ENCODE measurements at regions not wholly inside any gene's neighbourhood (a gene's known extent, or its start where the extent isn't known, plus 50 kb on each side); places are given as distances from the start of the nearest gene placed in this dataset.

DNA sequence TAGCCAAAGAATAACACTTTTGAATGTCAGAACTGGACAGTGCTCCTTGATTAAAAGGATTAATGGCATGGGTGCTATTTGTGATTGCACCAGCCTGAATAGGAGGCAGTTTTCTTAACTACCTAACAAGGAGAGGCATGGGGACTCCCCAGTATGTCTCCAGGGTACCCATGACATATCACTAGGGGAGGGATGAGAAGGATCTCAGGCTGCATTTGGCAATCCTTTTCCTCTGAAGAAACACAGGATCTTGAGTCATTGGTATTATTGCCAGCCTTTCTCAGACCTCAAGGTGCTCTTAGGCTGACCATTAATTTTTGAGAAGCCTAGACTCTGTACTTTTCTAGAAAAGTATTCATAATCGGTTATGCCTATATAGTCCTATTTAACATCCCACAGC lies 77.5 kb upstream of the NPVF start:
- DNase-seq (ENCODE audit: low spot score): no peak
- Mint-ChIP-seq H3K36me3 (ENCODE audit: low read depth) (no peaks in the 10 kb centered on the region), H3K4me3 (no peak overlapping the region), H3K27me3 (ENCODE audit: insufficient read depth) (peaks cover 10% of the 10 kb centered on the region), H3K9me3 (no peaks in the 10 kb centered on the region), H3K4me1 (ENCODE audit: low read depth) (no peaks in the 10 kb centered on the region), H3K27ac (no peak overlapping the region)
- intact Hi-C loops (cut with micrococcal nuclease): no loop called here

- no peaks in the 10 kb centered on the region for H3K4me1 Mint-ChIP-seq (ENCODE audit: low read depth)
- no peaks in the 10 kb centered on the region for H3K9me3 Mint-ChIP-seq
- H3K27ac Mint-ChIP-seq: no peak overlapping the region
- H3K36me3 Mint-ChIP-seq (ENCODE audit: low read depth): no peaks in the 10 kb centered on the region
- DNase-seq (ENCODE audit: low spot score): no peak
- H3K27me3 Mint-ChIP-seq (ENCODE audit: insufficient read depth): peaks cover 8% of the 10 kb centered on the region
- intact Hi-C loops (cut with micrococcal nuclease): no loop called here
- H3K4me3 Mint-ChIP-seq: no peak overlapping the region
These were observed 79.3 kb upstream of the NPVF start for GRCh38 chr7:25307624-25308023.

DNA sequence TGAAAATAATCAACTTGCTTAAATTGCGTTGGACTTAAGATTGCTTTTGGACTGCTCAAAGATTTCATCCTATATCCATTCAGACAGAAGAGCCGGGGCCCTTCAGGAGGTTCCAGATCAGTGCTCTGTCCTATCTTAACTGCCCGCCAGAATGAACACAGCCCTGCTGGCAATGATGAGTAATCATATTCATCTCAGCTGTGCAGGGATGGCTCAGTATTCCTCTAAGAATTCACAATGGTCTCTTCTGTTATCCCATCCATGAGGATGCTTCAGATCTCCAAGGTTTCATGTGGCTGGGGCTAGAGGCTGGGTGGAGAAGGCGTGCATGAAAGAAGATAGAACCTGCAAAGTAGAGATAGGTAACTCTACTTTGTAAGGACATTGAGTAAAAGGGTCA lies 80.0 kb upstream of the NPVF start:
- no peaks in the 10 kb centered on the region for H3K9me3 Mint-ChIP-seq
- no peak for DNase-seq (ENCODE audit: low spot score)
- no peak overlapping the region for H3K4me3 Mint-ChIP-seq
- no peaks in the 10 kb centered on the region for H3K36me3 Mint-ChIP-seq (ENCODE audit: low read depth)
- H3K27ac Mint-ChIP-seq: no peak overlapping the region
- H3K4me1 Mint-ChIP-seq (ENCODE audit: low read depth): no peaks in the 10 kb centered on the region
- intact Hi-C loops (cut with micrococcal nuclease): no loop called here
- peaks cover 8% of the 10 kb centered on the region for H3K27me3 Mint-ChIP-seq (ENCODE audit: insufficient read depth)

DNA sequence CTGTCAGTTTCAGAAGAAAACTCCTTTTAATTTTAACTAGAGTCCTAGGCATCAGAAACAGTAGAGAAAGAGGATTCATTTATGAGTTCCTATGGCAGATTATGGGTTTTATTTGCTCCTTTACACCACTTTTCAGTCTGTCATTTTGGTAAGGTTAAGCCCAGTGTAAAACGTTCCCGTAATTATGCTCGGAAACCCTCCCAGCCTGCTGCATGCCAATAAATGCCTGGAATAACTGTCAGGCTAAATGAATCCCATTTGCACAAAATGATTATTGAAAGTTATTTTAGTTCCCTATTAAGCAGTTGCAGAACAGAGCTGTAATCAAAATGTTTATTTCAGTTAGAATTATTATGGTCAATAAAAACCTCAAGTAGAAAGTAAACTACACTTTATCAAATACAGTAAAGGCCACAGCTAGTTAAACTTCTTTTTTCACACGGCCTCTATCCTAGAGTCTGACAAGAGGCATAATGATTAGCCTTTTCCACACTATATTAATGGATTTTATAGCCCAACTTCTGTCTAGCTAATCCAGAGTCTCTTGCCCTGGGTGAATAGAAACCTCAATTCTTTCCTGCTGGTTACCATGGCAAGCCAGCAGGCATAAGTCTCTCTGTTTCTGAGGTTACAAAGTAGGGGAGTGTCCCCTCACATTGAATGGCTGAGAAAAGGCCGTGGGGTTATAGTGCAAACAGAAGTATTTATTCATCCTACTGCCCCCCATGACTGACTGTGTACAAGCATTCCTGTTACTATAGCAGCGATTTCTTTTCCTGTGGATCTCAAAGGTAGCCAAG lies 80.8 kb upstream of the NPVF start:
- no peaks in the 10 kb centered on the region for H3K36me3 Mint-ChIP-seq (ENCODE audit: low read depth)
- no peak overlapping the region for H3K27ac Mint-ChIP-seq
- intact Hi-C loops (cut with micrococcal nuclease): no loop called here
- H3K4me1 Mint-ChIP-seq (ENCODE audit: low read depth): no peaks in the 10 kb centered on the region
- H3K27me3 Mint-ChIP-seq (ENCODE audit: insufficient read depth): peaks cover 8% of the 10 kb centered on the region
- H3K4me3 Mint-ChIP-seq: no peak overlapping the region
- H3K9me3 Mint-ChIP-seq: no peaks in the 10 kb centered on the region
- DNase-seq (ENCODE audit: low spot score): no peak

DNA sequence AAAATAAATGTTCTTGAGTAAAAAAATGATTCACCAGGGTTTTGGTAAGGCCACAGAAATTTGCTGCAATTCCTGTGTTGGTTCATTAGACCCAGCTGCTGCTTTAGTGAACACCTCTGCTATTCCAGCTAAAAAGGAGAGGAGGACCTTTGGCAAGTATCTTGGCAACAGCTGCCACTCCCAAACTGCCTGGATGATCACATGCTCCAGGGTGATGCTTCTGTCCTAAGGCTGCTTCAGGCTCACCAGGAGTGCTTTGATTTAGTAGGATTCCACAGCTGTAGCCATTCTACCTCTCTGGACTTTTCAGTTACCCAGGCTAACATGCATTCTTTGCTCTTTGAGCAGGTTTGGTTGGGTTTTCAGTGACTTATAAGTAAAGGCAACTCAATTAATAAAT lies 82.6 kb upstream of the NPVF start:
- no peak for DNase-seq (ENCODE audit: low spot score)
- intact Hi-C loops (cut with micrococcal nuclease): no loop called here
- no peaks in the 10 kb centered on the region for H3K36me3 Mint-ChIP-seq (ENCODE audit: low read depth)
- H3K9me3 Mint-ChIP-seq: no peaks in the 10 kb centered on the region
- peaks cover 5% of the 10 kb centered on the region for H3K27me3 Mint-ChIP-seq (ENCODE audit: insufficient read depth)
- H3K4me1 Mint-ChIP-seq (ENCODE audit: low read depth): no peaks in the 10 kb centered on the region
- H3K27ac Mint-ChIP-seq: no peak overlapping the region
- H3K4me3 Mint-ChIP-seq: no peak overlapping the region

GRCh38 chr7:25311346-25311745 lies 83.1 kb upstream of the NPVF start:
- no peak for DNase-seq (ENCODE audit: low spot score)
- Mint-ChIP-seq H3K36me3 (ENCODE audit: low read depth) (no peaks in the 10 kb centered on the region), H3K27me3 (ENCODE audit: insufficient read depth) (peaks cover 5% of the 10 kb centered on the region), H3K4me1 (ENCODE audit: low read depth) (no peaks in the 10 kb centered on the region), H3K9me3 (no peaks in the 10 kb centered on the region), H3K4me3 (no peak overlapping the region), H3K27ac (no peak overlapping the region)
- intact Hi-C loops (cut with micrococcal nuclease): no loop called here

GRCh38 chr7:25312968-25313367 lies 84.7 kb upstream of the NPVF start:
- intact Hi-C loops (cut with micrococcal nuclease): no loop called here

GRCh38 chr7:25313526-25313925 lies 85.2 kb upstream of the NPVF start:
- no peak overlapping the region for H3K4me3 Mint-ChIP-seq
- DNase-seq (ENCODE audit: low spot score): no peak
- H3K9me3 Mint-ChIP-seq: no peaks in the 10 kb centered on the region
- H3K36me3 Mint-ChIP-seq (ENCODE audit: low read depth): no peaks in the 10 kb centered on the region
- H3K4me1 Mint-ChIP-seq (ENCODE audit: low read depth): no peaks in the 10 kb centered on the region
- intact Hi-C loops (cut with micrococcal nuclease): no loop called here
- peaks cover 2% of the 10 kb centered on the region for H3K27me3 Mint-ChIP-seq (ENCODE audit: insufficient read depth)
- no peak overlapping the region for H3K27ac Mint-ChIP-seq

More at GRCh38 chr7:25312968-25313367, 84.7 kb upstream of the NPVF start:
- Mint-ChIP-seq H3K36me3 (ENCODE audit: low read depth) (no peaks in the 10 kb centered on the region), H3K27me3 (ENCODE audit: insufficient read depth) (peaks cover 5% of the 10 kb centered on the region), H3K9me3 (no peaks in the 10 kb centered on the region), H3K4me3 (no peak overlapping the region), H3K4me1 (ENCODE audit: low read depth) (no peaks in the 10 kb centered on the region), H3K27ac (no peak overlapping the region)
- no peak for DNase-seq (ENCODE audit: low spot score)

DNA sequence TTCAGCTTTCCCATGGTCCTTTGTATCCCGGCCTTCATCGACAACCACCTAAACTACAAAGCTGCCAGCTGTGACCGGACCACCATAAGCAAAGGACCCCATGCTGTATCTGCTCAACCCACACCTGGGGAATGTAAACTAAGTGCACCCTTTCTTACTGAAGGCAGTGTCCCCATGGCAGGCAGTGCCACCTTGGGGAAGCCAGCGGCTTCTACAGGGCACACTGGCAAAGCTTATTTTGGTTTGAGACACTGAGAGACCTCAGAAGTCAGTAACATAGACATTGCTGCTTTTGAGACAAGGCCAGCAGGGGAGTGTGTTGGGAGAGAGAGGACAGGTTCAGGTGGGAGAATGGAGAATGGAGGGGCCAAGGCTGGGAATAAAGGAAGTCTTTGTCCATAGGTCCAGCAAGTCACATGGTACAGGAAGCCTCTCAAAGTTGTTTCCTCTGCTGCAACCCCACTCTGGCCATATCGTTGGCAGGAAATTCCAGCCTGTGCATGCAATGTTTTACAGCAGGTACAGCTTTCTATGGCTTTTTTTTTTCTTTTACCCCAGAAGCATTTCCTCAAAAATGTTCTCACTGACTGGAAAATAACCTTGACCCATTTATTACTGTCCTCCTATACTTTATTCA lies 85.9 kb upstream of the NPVF start:
- Mint-ChIP-seq H3K27ac (no peak overlapping the region), H3K9me3 (no peaks in the 10 kb centered on the region), H3K27me3 (ENCODE audit: insufficient read depth) (peaks cover 2% of the 10 kb centered on the region), H3K4me3 (no peak overlapping the region), H3K4me1 (ENCODE audit: low read depth) (no peaks in the 10 kb centered on the region), H3K36me3 (ENCODE audit: low read depth) (no peaks in the 10 kb centered on the region)
- intact Hi-C loops (cut with micrococcal nuclease): no loop called here
- no peak for DNase-seq (ENCODE audit: low spot score)

DNA sequence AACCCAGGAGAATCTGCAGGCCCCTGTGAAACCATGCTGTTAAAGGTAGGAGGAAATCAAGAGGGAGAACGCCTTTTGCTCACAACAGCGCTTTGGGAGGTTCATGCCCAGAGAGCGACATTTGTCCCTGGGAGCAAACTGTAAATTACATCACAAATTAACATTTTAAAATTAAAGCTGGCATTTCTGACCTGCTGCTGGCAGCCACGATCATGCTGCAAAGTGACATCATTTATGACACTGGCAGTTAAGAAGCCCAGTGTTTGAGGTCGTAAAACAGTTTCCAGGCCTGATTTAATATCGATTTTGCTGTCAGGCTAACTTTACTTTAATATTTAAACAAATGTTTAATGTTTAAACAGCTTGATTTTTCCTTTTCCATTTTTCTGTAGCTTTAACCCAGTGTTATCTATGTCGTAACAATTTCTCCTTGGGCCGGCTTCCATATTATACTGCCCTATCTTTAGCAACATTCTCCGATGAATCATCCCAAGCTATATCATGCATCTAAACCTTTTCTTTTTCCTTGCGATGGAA lies 86.5 kb upstream of the NPVF start:
- intact Hi-C loops (cut with micrococcal nuclease): no loop called here
- DNase-seq (ENCODE audit: low spot score): no peak
- Mint-ChIP-seq H3K36me3 (ENCODE audit: low read depth) (no peaks in the 10 kb centered on the region), H3K9me3 (no peaks in the 10 kb centered on the region), H3K27ac (no peak overlapping the region), H3K4me3 (no peak overlapping the region), H3K4me1 (ENCODE audit: low read depth) (no peaks in the 10 kb centered on the region), H3K27me3 (ENCODE audit: insufficient read depth) (peaks cover 2% of the 10 kb centered on the region)

GRCh38 chr7:25316366-25316765 lies 88.1 kb upstream of the NPVF start:
- H3K4me3 Mint-ChIP-seq: no peak overlapping the region
- H3K4me1 Mint-ChIP-seq (ENCODE audit: low read depth): no peaks in the 10 kb centered on the region
- no peak overlapping the region for H3K27ac Mint-ChIP-seq
- no peaks in the 10 kb centered on the region for H3K9me3 Mint-ChIP-seq
- H3K27me3 Mint-ChIP-seq (ENCODE audit: insufficient read depth): peaks cover 4% of the 10 kb centered on the region
- intact Hi-C loops (cut with micrococcal nuclease): no loop called here
- no peaks in the 10 kb centered on the region for H3K36me3 Mint-ChIP-seq (ENCODE audit: low read depth)
- no peak for DNase-seq (ENCODE audit: low spot score)

DNA sequence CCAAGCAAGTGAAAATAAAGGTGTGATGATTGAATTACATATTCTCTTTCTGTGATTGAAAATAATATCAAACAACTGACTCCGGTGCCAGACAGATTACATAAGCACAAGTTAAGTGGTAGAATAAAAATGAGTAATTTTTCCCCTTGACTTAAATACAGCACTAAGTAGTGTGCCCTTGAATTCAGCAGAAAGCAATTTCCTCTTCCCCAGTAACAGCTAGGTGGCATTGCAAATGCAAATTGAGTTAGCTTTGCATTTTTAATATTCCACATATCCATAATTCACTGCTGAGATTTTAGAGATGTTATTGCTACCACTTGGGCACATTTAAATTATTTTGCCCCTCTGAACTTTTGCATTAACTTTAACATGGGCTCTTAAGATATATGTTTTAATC lies 89.8 kb upstream of the NPVF start:
- H3K36me3 Mint-ChIP-seq (ENCODE audit: low read depth): no peaks in the 10 kb centered on the region
- H3K4me1 Mint-ChIP-seq (ENCODE audit: low read depth): no peaks in the 10 kb centered on the region
- no peak overlapping the region for H3K27ac Mint-ChIP-seq
- no peak overlapping the region for H3K4me3 Mint-ChIP-seq
- peaks cover 5% of the 10 kb centered on the region for H3K27me3 Mint-ChIP-seq (ENCODE audit: insufficient read depth)
- no peaks in the 10 kb centered on the region for H3K9me3 Mint-ChIP-seq
- no peak for DNase-seq (ENCODE audit: low spot score)
- intact Hi-C loops (cut with micrococcal nuclease): no loop called here

DNA sequence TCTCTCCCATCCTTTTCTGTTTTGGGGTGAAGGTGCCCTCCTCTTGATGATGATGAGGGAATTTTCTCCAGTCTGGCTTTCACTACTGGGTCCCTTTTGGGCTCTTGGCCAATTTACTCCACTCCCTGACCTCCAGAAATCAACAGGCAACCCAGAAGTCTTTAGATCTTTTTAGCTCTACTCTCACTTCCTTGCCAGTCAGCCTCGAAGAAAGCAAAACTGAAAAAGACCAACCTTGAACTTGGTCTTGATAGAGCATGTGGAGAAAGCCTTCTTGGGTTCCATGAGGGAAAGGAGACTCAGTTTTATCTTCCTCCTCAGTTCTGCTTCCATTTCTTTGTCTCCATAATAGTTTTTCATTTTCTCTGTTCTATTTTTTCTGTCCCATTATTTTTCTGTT lies 91.4 kb upstream of the NPVF start:
- Mint-ChIP-seq H3K36me3 (ENCODE audit: low read depth) (no peaks in the 10 kb centered on the region), H3K27ac (no peak overlapping the region)
- intact Hi-C loops (cut with micrococcal nuclease): no loop called here

More for the DNA sequence above, 91.4 kb upstream of the NPVF start:
- Mint-ChIP-seq H3K4me1 (ENCODE audit: low read depth) (no peaks in the 10 kb centered on the region), H3K4me3 (no peak overlapping the region), H3K9me3 (no peaks in the 10 kb centered on the region), H3K27me3 (ENCODE audit: insufficient read depth) (peaks cover 7% of the 10 kb centered on the region)
- no peak for DNase-seq (ENCODE audit: low spot score)
